SK-N-MC (cell line): ENCODE measurements at regions not wholly inside any gene's neighbourhood (a gene's known extent, or its start where the extent isn't known, plus 50 kb on each side); places are given as distances from the start of the nearest gene placed in this dataset.

Source experiments
- EZH2 ChIP-seq: fragments of 200-600 bp; sonication (generic); IDR thresholded peaks from one replicate; pipeline ENCODE4 v1.6.1; 2017; ENCODE audit warnings: antibody characterized with exemption
- FOXP2 ChIP-seq: optimal IDR thresholded peaks from 2 replicates; pipeline ENCODE3; 2011; ENCODE audit warnings: mild to moderate bottlenecking, moderate library complexity; ENCODE audit not compliant: insufficient read depth; ENCODE audit errors: extremely low read length, control extremely low read depth
- POLR2AphosphoS5 ChIP-seq: IDR thresholded peaks from 2 replicates; pipeline ENCODE4 v1.6.1; 2012; ENCODE audit warnings: mild to moderate bottlenecking, low read depth, low read length, borderline replicate concordance

GRCh38 chr10:6944436-6944835 lies 364.4 kb upstream of the PRKCQ start:
- TF ChIP-seq EZH2 (no peak), POLR2AphosphoS5 (no peak), FOXP2 (no peak)
